GM23248 (cell line): ENCODE measurements at regions not wholly inside any gene's neighbourhood (a gene's known extent, or its start where the extent isn't known, plus 50 kb on each side); places are given as distances from the start of the nearest gene placed in this dataset.

Experiments
- DNase-seq: peaks from one replicate; pipeline ENCODE4 v3.0.0-alpha.2; 2015
- H2AFZ ChIP-seq: fragments of 200-600 bp; sonication (generic); 2 replicates; pipeline ENCODE4 v1.6.1; 2016; ENCODE audit warnings: antibody characterized with exemption
- H3F3A ChIP-seq: fragments of 200-600 bp; sonication (generic); 2 replicates; pipeline ENCODE4 v1.6.1; 2016; ENCODE audit warnings: mild to moderate bottlenecking, antibody characterized with exemption, mixed run types; ENCODE audit not compliant: insufficient read depth
- H3K27ac ChIP-seq: fragments of 200-600 bp; sonication (generic); 2 replicates; pipeline ENCODE4 v1.5.1; 2016; ENCODE audit warnings: mild to moderate bottlenecking
- H3K27me3 ChIP-seq: fragments of 200-600 bp; sonication (generic); replicated peaks from 2 replicates; pipeline ENCODE4 v1.6.1; 2016; ENCODE audit warnings: mild to moderate bottlenecking; ENCODE audit not compliant: insufficient read depth
- H3K36me3 ChIP-seq: fragments of 200-600 bp; sonication (generic); 2 replicates; pipeline ENCODE4 v1.6.1; 2016; ENCODE audit warnings: low read depth, mild to moderate bottlenecking
- H3K4me1 ChIP-seq: fragments of 200-600 bp; sonication (generic); 2 replicates; pipeline ENCODE4 v1.6.1; 2016; ENCODE audit warnings: mild to moderate bottlenecking; ENCODE audit not compliant: insufficient read depth
- H3K4me2 ChIP-seq: fragments of 200-600 bp; sonication (generic); one replicate; pipeline ENCODE4 v1.6.1; 2016; ENCODE audit warnings: mild to moderate bottlenecking; ENCODE audit not compliant: unreplicated experiment
- H3K4me3 ChIP-seq: fragments of 200-600 bp; sonication (generic); 2 replicates; pipeline ENCODE4 v1.5.1; 2016; ENCODE audit warnings: mild to moderate bottlenecking
- H3K79me2 ChIP-seq: fragments of 200-600 bp; sonication (generic); 2 replicates; pipeline ENCODE4 v1.6.1; 2016; ENCODE audit warnings: mild to moderate bottlenecking; ENCODE audit not compliant: insufficient read depth
- H3K9ac ChIP-seq: fragments of 200-600 bp; sonication (generic); 2 replicates; pipeline ENCODE4 v1.6.1; 2016; ENCODE audit warnings: mild to moderate bottlenecking
- H3K9me2 ChIP-seq: fragments of 200-600 bp; sonication (generic); 2 replicates; pipeline ENCODE4 v1.6.1; 2016; ENCODE audit warnings: mixed run types, mild to moderate bottlenecking, moderate library complexity; ENCODE audit not compliant: insufficient read depth
- H3K9me3 ChIP-seq: fragments of 200-600 bp; sonication (generic); one replicate; pipeline ENCODE4 v1.6.1; 2017; ENCODE audit warnings: low read depth
- H4K20me1 ChIP-seq: fragments of 200-600 bp; sonication (generic); 2 replicates; pipeline ENCODE4 v1.6.0; 2016; ENCODE audit not compliant: insufficient read depth
- EZH2 ChIP-seq: fragments of 200-600 bp; sonication (generic); IDR thresholded peaks from 2 replicates; pipeline ENCODE4 v1.6.1; 2018; ENCODE audit warnings: antibody characterized with exemption, mild to moderate bottlenecking; ENCODE audit not compliant: insufficient read depth, poor library complexity, severe bottlenecking
- EZH2phosphoT487 ChIP-seq: fragments of 200-600 bp; sonication (generic); IDR thresholded peaks from 2 replicates; pipeline ENCODE4 v1.6.1; 2018; ENCODE audit warnings: antibody characterized with exemption, moderate library complexity, mild to moderate bottlenecking, low read depth; ENCODE audit not compliant: insufficient read depth
- WGBS, 2 experiments: methylation state at CpG; one replicate each; pipeline ENCODE4 v1.1.6; 2015 to 2017; ENCODE audit warnings: low lambda C conversion rate in 2 of 2, low coverage in 1 of 2; ENCODE audit errors: missing lambda C conversion rate in 2 of 2; 5-methylcytosine and 5-hydroxymethylcytosine counted together
- in situ Hi-C: fragments of 300-500 bp; cut with MboI; formaldehyde crosslinking; loops from 2 replicates; pipeline ENCODE4 v1.15.0; 2020

DNA sequence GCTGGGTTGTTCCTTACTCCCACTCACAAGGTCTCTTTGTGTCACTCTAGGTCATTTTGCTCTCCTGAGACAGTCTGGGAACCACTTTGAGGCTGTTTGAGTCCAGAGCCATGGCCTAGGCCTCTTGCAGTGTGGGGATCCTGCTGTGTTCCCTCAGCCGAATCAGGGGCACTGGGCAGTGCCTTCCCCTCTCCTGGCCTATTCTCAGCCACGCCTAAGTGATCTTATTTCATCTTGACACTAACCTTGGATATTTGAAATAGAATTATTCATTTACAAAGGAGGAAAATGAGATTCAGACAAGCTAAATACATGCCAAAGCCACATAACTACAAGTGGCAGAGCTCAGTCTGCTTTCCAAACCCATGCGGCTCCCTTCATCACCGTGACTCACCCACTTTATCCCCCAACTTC, 557.2 kb upstream of the TBL1XR1 start:
- no peak overlapping the region for H3K9ac ChIP-seq
- H3K36me3 ChIP-seq: no peaks in the 10 kb centered on the region
- H3K79me2 ChIP-seq: no peaks in the 10 kb centered on the region
- peaks cover 9% of the 10 kb centered on the region; the same call in 1 of the 2 replicates for H3F3A ChIP-seq
- H4K20me1 ChIP-seq: no peaks in the 10 kb centered on the region
- 96 to 99% methylated on average over 4 of the region's 4 CpGs for WGBS, 2 experiments
- H3K27me3 ChIP-seq: no peaks in the 10 kb centered on the region
- no peak for DNase-seq
- H3K9me2 ChIP-seq: no peaks in the 10 kb centered on the region
- H3K4me2 ChIP-seq: no peak overlapping the region
- H2AFZ ChIP-seq: no peak overlapping the region
- in situ Hi-C loops: no loop called here
- TF ChIP-seq EZH2phosphoT487: no peak
- TF ChIP-seq EZH2: no peak
- no peak overlapping the region for H3K4me3 ChIP-seq
- no peaks in the 10 kb centered on the region for H3K9me3 ChIP-seq
- H3K27ac ChIP-seq: no peak overlapping the region
- peaks cover 30% of the 10 kb centered on the region for H3K4me1 ChIP-seq

DNA sequence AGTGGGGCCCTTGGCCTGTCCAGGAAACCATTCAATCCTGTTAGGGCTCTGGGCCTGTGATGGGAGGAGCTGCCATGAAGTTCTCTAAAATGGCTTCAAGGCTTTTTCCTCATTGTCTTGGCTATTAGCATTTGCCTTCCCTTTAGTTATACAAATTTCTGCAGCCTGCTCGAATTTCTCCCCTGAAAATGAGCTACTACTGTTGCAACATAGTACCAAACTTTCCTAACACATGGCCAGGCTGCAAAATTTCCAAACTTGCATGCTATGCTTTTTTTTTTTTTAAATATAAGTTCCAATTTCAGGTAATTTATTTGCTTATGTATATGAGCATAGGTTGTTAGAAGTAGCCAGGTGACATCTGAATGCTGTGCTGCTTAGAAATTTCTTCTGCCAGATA, 560.8 kb upstream of the TBL1XR1 start:
- H3K79me2 ChIP-seq: no peaks in the 10 kb centered on the region
- no peak overlapping the region for H3K9ac ChIP-seq
- no peak overlapping the region for H3K4me3 ChIP-seq
- H3F3A ChIP-seq: peaks cover 14% of the 10 kb centered on the region; the same call in 1 of the 2 replicates
- no peaks in the 10 kb centered on the region for H4K20me1 ChIP-seq
- H2AFZ ChIP-seq: no peak overlapping the region
- peaks cover 37% of the 10 kb centered on the region for H3K4me1 ChIP-seq
- no peak for TF ChIP-seq EZH2phosphoT487
- in situ Hi-C loops: no loop called here
- no peaks in the 10 kb centered on the region for H3K36me3 ChIP-seq
- WGBS, 2 experiments: 76 to 86% methylated on average over 1 of the region's 1 CpG
- H3K27me3 ChIP-seq: no peaks in the 10 kb centered on the region
- H3K27ac ChIP-seq: no peak overlapping the region
- no peaks in the 10 kb centered on the region for H3K9me3 ChIP-seq
- peak; percentile 44 for DNase-seq
- H3K4me2 ChIP-seq: no peak overlapping the region
- H3K9me2 ChIP-seq: no peaks in the 10 kb centered on the region

DNA sequence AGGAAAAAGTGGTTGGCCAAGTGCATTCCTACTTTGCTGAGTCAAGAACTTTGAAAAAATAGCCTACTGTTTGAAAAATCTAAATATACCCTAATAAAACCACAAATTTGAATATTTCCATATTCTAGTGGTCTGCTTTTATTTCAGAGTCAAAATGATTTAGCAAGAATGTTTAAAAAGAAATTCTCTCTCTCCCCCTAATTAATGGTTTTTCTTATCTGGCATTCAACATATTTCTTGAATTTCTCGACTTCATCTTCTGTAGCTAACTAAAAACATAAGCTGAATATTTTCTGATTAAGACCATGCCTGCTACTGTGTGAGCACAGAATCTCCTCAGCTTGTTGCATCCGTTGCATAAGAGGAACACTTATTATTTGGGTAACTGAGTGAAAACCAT, 563.5 kb upstream of the TBL1XR1 start:
- peak; percentile 24 for DNase-seq
- H3K9me2 ChIP-seq: no peaks in the 10 kb centered on the region
- TF ChIP-seq EZH2 (no peak), EZH2phosphoT487 (no peak)

DNA sequence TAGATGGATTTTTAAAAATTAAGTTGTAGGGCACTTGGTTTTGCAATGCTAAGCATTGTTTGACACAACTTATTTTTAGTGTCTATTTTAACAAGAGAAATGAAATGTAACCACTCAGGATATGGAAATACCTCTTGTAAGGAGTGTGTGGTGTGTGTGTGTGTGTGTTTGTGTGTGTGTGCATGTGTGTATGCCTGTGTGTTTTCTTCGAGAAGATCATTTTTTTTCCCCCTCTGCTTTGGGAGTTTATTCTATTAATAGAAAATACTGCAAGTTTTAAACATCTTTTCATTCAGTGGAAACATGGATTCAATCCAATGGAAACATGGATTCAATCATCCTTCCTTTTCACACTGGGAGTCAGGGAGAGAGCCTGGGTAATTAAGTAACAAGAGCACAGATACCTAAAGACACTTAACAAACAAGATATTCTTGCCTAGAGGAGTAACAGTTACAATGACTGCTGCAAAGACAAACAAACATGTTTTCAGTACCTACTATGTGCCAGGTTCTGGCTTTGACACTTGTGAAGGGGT, 567.2 kb upstream of the TBL1XR1 start:
- H2AFZ ChIP-seq: 0 out of 2 replicates have a peak overlapping the region, but pooled peaks have one; percentile 2
- no peaks in the 10 kb centered on the region for H3K9me3 ChIP-seq
- DNase-seq: peak; percentile 35
- peaks cover 19% of the 10 kb centered on the region; the same call in 1 of the 2 replicates for H3K4me1 ChIP-seq
- H3K27me3 ChIP-seq: no peaks in the 10 kb centered on the region
- H3K36me3 ChIP-seq: no peaks in the 10 kb centered on the region
- H3K27ac ChIP-seq: no peak overlapping the region
- no peaks in the 10 kb centered on the region for H4K20me1 ChIP-seq
- no peak overlapping the region for H3K4me2 ChIP-seq
- 14 to 29% methylated on average over 1 of the region's 1 CpG for WGBS, 2 experiments
- TF ChIP-seq EZH2 (no peak), EZH2phosphoT487 (no peak)
- 0 out of 2 replicates have a peak, but pooled peaks cover 5% of the 10 kb centered on the region for H3F3A ChIP-seq
- H3K9me2 ChIP-seq: no peaks in the 10 kb centered on the region
- no peak overlapping the region for H3K4me3 ChIP-seq
- in situ Hi-C loops: no loop called here
- H3K9ac ChIP-seq: no peak overlapping the region
- H3K79me2 ChIP-seq: no peaks in the 10 kb centered on the region

More for the DNA sequence above, 563.5 kb upstream of the TBL1XR1 start:
- in situ Hi-C loops: no loop called here
- no peak overlapping the region for H3K9ac ChIP-seq
- H3K79me2 ChIP-seq: no peaks in the 10 kb centered on the region
- H4K20me1 ChIP-seq: no peaks in the 10 kb centered on the region
- H3K4me1 ChIP-seq: peaks cover 32% of the 10 kb centered on the region
- no peak overlapping the region for H3K4me3 ChIP-seq
- H3K27me3 ChIP-seq: no peaks in the 10 kb centered on the region
- H3K36me3 ChIP-seq: no peaks in the 10 kb centered on the region
- 0 out of 2 replicates have a peak, but pooled peaks cover 11% of the 10 kb centered on the region for H3F3A ChIP-seq
- no peak overlapping the region for H3K4me2 ChIP-seq
- no peak overlapping the region for H3K27ac ChIP-seq
- WGBS, 2 experiments: 12 to 14% methylated on average over 2 of the region's 2 CpGs
- no peaks in the 10 kb centered on the region for H3K9me3 ChIP-seq
- H2AFZ ChIP-seq: no peak overlapping the region
